ENCODE measurements at regions not wholly inside any gene's neighbourhood (a gene's known extent, or its start where the extent isn't known, plus 50 kb on each side); places are given as distances from the start of the nearest gene placed in this dataset.

- no peak for TF ChIP-seq RCOR1 (IDR thresholded peaks at IDR 0.05; ENCODE audit: low read depth, low read length)
- no peak for TF ChIP-seq HOXB13 (CRISPR knock-in tag; IDR thresholded peaks at IDR 0.05; ENCODE audit: low read depth)
- TF ChIP-seq MAX (IDR thresholded peaks at IDR 0.05) = no peak
- no peak for TF ChIP-seq CHD2 (IDR thresholded peaks at IDR 0.05; ENCODE audit: low read length, partially characterized antibody)
- TF ChIP-seq CTCF (IDR thresholded peaks at IDR 0.05) = no peak
- TF ChIP-seq RAD21 (conservative IDR thresholded peaks at IDR 0.05 in 1 of 2, IDR thresholded peaks at IDR 0.05 in 1 of 2) = no peak
- no peak for TF ChIP-seq EP300 (IDR thresholded peaks at IDR 0.05)
- no peak for TF ChIP-seq MAFK (IDR thresholded peaks at IDR 0.05; ENCODE audit: partially characterized antibody)
- no peak for TF ChIP-seq JUN (IDR thresholded peaks at IDR 0.05)
- TF ChIP-seq KDM5A (IDR thresholded peaks at IDR 0.05) = no peak
- TF ChIP-seq ZFP36 (IDR thresholded peaks at IDR 0.05; ENCODE audit: borderline replicate concordance, partially characterized antibody) = no peak
- no peak for TF ChIP-seq PBX3 (IDR thresholded peaks at IDR 0.05)
- no peak for TF ChIP-seq RFX5 (IDR thresholded peaks at IDR 0.05)
Measured at GRCh38 chr12:13564266-13564810, 367.8 kb downstream of the EMP1 start.

Data from A549 (cell line).